Smooth muscle cell (in vitro differentiated cells): ENCODE measurements at regions not wholly inside any gene's neighbourhood (a gene's known extent, or its start where the extent isn't known, plus 50 kb on each side); places are given as distances from the start of the nearest gene placed in this dataset.

Experiments used
- DNase-seq: peaks from one replicate; lab custom pipeline; 2025; ENCODE audit not compliant: unreplicated experiment; lab: John Stamatoyannopoulos, UW
- H2AFZ ChIP-seq: fragments of 200-600 bp; sonication (generic); 2 replicates; pipeline ENCODE4 v1.6.0; 2016; ENCODE audit warnings: antibody characterized with exemption, low read depth, mild to moderate bottlenecking
- H3F3A ChIP-seq: fragments of 200-600 bp; sonication (generic); 2 replicates; pipeline ENCODE4 v1.6.0; 2017; ENCODE audit warnings: antibody characterized with exemption, low read depth
- H3K27ac ChIP-seq: fragments of 200-600 bp; sonication (generic); 2 replicates; pipeline ENCODE4 v1.5.1; 2016; ENCODE audit warnings: low read depth, mild to moderate bottlenecking
- H3K27me3 ChIP-seq: fragments of 200-600 bp; sonication (generic); 2 replicates; pipeline ENCODE4 v1.6.1; 2016; ENCODE audit warnings: low read depth, mild to moderate bottlenecking
- H3K36me3 ChIP-seq: fragments of 200-600 bp; sonication (generic); 2 replicates; pipeline ENCODE4 v1.5.1; 2016; ENCODE audit warnings: low read depth
- H3K4me1 ChIP-seq: fragments of 200-600 bp; sonication (generic); 2 replicates; pipeline ENCODE4 v1.5.1; 2016; ENCODE audit warnings: low read depth
- H3K4me2 ChIP-seq: fragments of 200-600 bp; sonication (generic); 2 replicates; pipeline ENCODE4 v1.6.0; 2016; ENCODE audit warnings: mild to moderate bottlenecking
- H3K4me3 ChIP-seq: fragments of 200-600 bp; sonication (generic); 2 replicates; pipeline ENCODE4 v1.5.1; 2016; ENCODE audit warnings: mild to moderate bottlenecking
- H3K79me2 ChIP-seq: fragments of 200-600 bp; sonication (generic); 2 replicates; pipeline ENCODE4 v1.6.0; 2016; ENCODE audit warnings: low read depth, mild to moderate bottlenecking
- H3K9ac ChIP-seq: fragments of 200-600 bp; sonication (generic); 2 replicates; pipeline ENCODE4 v1.6.0; 2016; ENCODE audit warnings: low read depth
- H3K9me3 ChIP-seq: fragments of 200-600 bp; sonication (generic); replicated peaks from 2 replicates; pipeline ENCODE4 v1.5.1; 2016; ENCODE audit warnings: low read depth
- H4K20me1 ChIP-seq: fragments of 200-600 bp; sonication (generic); 2 replicates; pipeline ENCODE4 v1.6.0; 2016; ENCODE audit warnings: low read depth
- CTCF ChIP-seq: fragments of 200-600 bp; sonication (generic); IDR thresholded peaks from 2 replicates; pipeline ENCODE4 v1.5.1; 2017; ENCODE audit warnings: borderline replicate concordance, mild to moderate bottlenecking, antibody characterized with exemption; ENCODE audit not compliant: insufficient read depth, poor library complexity, severe bottlenecking
- WGBS: methylation state at CpG from one replicate; pipeline ENCODE4 v1.1.7; 2016; ENCODE audit warnings: low lambda C conversion rate; 5-methylcytosine and 5-hydroxymethylcytosine counted together

DNA sequence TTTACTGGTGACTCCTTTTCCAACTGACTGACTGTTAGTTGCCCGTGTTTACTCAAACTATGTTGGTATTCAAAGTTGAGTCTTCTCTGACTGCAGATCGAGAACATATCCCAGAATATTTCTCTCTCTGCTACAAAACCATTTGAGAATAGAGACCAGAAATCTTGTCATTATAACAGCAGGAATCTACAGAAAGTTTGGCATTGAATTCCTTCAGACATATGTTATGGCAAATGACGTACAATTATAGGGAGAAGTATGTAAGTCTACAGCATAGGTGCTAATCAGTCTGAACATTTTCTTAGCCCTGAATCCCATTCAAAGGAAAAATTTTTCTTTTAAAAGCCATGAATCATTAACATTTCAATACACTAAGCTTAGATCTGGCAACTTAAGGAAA lies 239.8 kb upstream of the SOX9 start:
- Histone ChIP-seq H3K27me3 (no peaks in the 10 kb centered on the region), H3K4me2 (no peak overlapping the region), H2AFZ (no peak overlapping the region), H3K9me3 (no peaks in the 10 kb centered on the region), H3F3A (no peaks in the 10 kb centered on the region), H3K36me3 (no peaks in the 10 kb centered on the region), H3K4me1 (no peaks in the 10 kb centered on the region), H4K20me1 (no peaks in the 10 kb centered on the region), H3K79me2 (no peaks in the 10 kb centered on the region), H3K9ac (no peak overlapping the region), H3K27ac (no peak overlapping the region), H3K4me3 (no peak overlapping the region)
- TF ChIP-seq CTCF = no peak
- WGBS = 92% methylated on average over 3 of the region's 3 CpGs
- no peak for DNase-seq

DNA sequence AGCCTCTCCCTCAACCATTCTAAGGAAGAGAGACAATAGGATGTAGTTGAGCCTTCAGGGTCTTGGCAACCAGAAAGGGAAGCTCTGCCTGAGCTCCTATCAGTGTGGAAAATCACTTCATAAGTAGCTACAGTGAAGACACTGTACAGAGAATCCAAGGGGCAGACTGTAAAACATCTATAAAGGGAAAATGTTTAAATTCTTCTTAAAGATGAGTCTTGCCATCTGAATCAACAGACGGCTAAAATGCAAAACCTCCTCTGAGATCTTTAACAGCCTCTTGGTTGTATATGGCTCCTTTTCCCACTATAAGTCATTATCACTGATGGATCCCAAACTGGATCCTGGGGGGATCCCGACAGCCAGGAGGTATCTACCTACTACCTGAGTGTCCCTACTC lies 239.2 kb upstream of the SOX9 start:
- Histone ChIP-seq H4K20me1 (no peaks in the 10 kb centered on the region), H3K36me3 (no peaks in the 10 kb centered on the region), H3K4me2 (no peak overlapping the region), H3K27me3 (no peaks in the 10 kb centered on the region), H3K4me3 (no peak overlapping the region), H3K27ac (no peak overlapping the region), H3K4me1 (no peaks in the 10 kb centered on the region), H3K79me2 (no peaks in the 10 kb centered on the region), H2AFZ (no peak overlapping the region), H3F3A (no peaks in the 10 kb centered on the region), H3K9ac (no peak overlapping the region), H3K9me3 (no peaks in the 10 kb centered on the region)
- DNase-seq = no peak
- WGBS = 80% methylated on average over 2 of the region's 2 CpGs
- TF ChIP-seq CTCF = no peak

- no peaks in the 10 kb centered on the region for H3F3A ChIP-seq
- H3K9me3 ChIP-seq = no peaks in the 10 kb centered on the region
- H3K4me3 ChIP-seq = no peak overlapping the region
- no peaks in the 10 kb centered on the region for H3K36me3 ChIP-seq
- no peak overlapping the region for H3K27ac ChIP-seq
- no peaks in the 10 kb centered on the region for H4K20me1 ChIP-seq
- no peaks in the 10 kb centered on the region for H3K79me2 ChIP-seq
- H3K9ac ChIP-seq = no peak overlapping the region
- no peak for TF ChIP-seq CTCF
- no peaks in the 10 kb centered on the region for H3K4me1 ChIP-seq
- no peak for DNase-seq
- H3K27me3 ChIP-seq = no peaks in the 10 kb centered on the region
- no peak overlapping the region for H3K4me2 ChIP-seq
- 86% methylated on average over 2 of the region's 2 CpGs for WGBS
- no peak overlapping the region for H2AFZ ChIP-seq
Measured at GRCh38 chr17:71883258-71883657, 237.6 kb upstream of the SOX9 start.

DNA sequence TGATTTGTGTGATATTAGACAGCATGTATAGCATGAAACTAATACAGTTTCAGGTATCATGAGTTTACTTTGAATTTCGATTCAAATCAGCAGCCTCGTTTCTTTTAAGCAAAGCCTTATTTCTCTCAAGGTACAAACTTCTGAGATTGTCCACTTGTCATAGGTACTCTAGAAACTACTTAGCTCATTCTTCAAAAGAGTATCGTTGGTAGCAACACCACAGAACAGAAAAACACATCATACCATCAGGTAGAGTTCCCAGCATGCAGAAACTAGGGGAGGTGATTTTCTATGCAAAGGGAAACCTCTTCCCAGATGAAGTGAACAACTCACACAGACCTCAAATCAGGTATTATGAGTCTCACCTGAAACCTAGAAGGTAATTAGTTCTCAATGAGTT lies 237.0 kb upstream of the SOX9 start:
- DNase-seq = no peak
- Histone ChIP-seq H3K79me2 (no peaks in the 10 kb centered on the region), H3K27ac (no peak overlapping the region), H3K9me3 (no peaks in the 10 kb centered on the region), H3F3A (no peaks in the 10 kb centered on the region), H3K4me1 (no peaks in the 10 kb centered on the region), H4K20me1 (no peaks in the 10 kb centered on the region), H2AFZ (no peak overlapping the region), H3K27me3 (no peaks in the 10 kb centered on the region), H3K9ac (no peak overlapping the region), H3K4me3 (no peak overlapping the region), H3K4me2 (no peak overlapping the region), H3K36me3 (no peaks in the 10 kb centered on the region)
- no peak for TF ChIP-seq CTCF
- WGBS = 92% methylated on average over 3 of the region's 3 CpGs
